Hematopoietic multipotent progenitor cell treated with erythropoietin and hydrocortisone succinate and interleukin-3 and kit ligand, for 8 days (in vitro differentiated cells): ENCODE measurements at regions not wholly inside any gene's neighbourhood (a gene's known extent, or its start where the extent isn't known, plus 50 kb on each side); places are given as distances from the start of the nearest gene placed in this dataset.
"Not testable (repeated sequence)": the region's sequence is repeated elsewhere in the genome, so short reads cannot be mapped to it uniquely, and the experiment has no call there.

Experiments
- DNase-seq: peaks from one replicate; pipeline ENCODE4 v3.0.0-alpha.2; 2015

DNA sequence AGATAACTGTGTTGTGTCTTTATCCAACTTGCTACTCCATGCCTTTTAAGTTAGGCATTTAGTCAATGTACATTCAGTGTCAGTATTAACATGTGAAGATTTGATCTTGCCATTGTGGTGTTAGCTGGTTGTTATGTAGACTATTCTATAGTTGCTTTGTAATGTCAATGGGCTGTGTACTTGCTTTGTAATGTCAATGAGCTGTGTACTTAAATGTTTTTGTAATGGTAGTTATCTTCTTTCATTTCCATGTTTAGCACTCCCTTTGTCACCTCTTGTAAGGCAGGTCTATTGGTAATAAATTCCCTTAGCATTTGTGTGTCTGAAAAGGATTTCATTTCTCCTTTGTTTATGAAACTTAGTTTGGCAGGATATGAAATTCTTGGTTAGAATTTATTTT is 53.4 kb downstream of the MC4R start:
- no peak for DNase-seq

- DNase-seq, result no peak
Observed at GRCh38 chr18:60311676-60312360, 60.8 kb downstream of the MC4R start.

DNA sequence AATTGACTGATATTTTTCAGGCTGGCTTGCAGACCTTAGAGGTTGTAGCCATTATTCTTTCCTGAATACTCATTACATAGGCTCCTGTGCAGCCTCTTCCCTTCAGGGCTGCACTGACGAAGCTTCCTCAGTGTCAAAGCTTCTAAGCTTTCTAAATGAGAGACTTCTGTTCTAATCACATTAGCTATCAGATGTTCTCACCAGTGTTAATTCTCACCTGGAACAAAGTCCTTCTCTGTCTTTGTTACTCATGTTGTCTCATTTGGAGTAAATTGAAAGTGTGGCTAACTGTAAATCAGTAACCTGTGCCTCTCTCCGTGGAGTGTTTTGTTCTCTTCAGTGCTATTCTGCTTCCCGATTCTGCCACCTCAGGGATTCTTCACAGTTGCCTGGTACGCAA is 76.9 kb downstream of the MC4R start:
- no peak for DNase-seq

DNA sequence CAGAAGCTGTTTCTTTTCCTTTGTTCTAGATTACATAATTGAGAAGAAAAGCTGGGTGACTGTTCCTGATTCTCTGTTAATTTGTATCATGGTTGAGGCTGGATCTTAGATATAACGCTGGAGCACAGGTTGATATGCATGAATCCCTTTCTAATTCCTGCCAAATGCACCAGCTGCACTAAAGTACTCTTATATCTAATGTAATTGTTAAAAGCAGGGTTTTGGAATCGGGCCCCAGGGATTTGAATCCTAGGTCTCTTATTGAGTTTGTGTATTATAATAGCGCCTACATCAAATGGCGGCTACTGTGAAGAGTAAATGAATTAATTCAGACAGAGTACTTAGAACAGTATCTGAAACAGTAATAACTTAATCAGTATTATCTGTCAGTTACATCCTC is 80.4 kb downstream of the MC4R start:
- DNase-seq, result no peak

- DNase-seq, result no peak
Observed at GRCh38 chr18:60279391-60279790, 93.2 kb downstream of the MC4R start.

- no peak for DNase-seq
Observed at GRCh38 chr18:60277855-60278480, 94.6 kb downstream of the MC4R start.

- DNase-seq, result no peak
Observed at GRCh38 chr18:60267391-60268058, 105.0 kb downstream of the MC4R start.

DNA sequence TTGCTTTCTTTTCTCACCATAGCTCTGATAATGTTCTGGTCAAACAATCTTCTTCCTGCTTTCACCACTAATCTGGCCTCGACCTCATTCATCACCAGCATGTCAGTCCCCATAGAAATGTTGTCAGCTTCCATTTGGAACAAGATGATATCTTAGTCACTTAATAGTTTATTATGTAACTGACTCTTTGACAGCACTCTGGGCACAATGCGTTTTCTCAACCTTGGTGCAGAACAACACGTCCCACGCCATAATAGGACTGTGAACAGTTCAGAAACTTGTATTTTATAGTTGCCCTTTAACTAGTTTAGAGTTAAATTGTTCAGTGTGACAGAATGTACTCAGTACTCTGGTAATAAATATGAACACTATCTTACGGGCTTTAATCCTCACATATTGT is 106.0 kb downstream of the MC4R start:
- DNase-seq, result no peak

DNA sequence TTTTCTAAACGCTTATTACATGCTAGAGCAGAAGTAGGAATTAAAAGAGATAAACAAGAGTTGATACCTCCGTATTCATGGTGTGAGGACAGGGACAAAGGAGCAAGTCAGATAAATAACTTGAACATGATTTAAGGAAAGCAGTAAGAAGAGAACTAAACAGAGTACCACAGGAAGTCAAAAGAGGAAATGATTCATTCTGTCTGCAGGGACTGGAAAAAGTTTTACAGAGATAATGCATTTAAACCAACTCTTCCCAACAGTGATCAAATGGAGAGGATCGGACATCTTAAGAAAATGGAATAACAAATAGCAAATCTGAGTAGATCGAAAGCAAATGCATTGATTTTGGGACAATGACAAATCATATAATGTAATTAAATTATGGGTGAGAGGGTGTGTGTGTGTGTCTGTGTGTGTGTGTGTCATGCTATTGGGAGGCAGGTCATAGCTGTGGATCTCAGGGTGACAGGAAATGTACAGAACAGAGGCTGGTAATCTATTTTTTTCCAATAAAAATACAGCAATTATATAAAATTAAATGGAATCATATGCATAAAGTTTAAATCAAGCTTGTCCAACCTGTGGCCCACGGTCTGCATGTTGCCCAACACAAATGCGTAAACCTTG is 113.4 kb downstream of the MC4R start:
- DNase-seq, result no peak

- DNase-seq, result no peak
Observed at GRCh38 chr18:60249388-60249787, 123.2 kb downstream of the MC4R start.

DNA sequence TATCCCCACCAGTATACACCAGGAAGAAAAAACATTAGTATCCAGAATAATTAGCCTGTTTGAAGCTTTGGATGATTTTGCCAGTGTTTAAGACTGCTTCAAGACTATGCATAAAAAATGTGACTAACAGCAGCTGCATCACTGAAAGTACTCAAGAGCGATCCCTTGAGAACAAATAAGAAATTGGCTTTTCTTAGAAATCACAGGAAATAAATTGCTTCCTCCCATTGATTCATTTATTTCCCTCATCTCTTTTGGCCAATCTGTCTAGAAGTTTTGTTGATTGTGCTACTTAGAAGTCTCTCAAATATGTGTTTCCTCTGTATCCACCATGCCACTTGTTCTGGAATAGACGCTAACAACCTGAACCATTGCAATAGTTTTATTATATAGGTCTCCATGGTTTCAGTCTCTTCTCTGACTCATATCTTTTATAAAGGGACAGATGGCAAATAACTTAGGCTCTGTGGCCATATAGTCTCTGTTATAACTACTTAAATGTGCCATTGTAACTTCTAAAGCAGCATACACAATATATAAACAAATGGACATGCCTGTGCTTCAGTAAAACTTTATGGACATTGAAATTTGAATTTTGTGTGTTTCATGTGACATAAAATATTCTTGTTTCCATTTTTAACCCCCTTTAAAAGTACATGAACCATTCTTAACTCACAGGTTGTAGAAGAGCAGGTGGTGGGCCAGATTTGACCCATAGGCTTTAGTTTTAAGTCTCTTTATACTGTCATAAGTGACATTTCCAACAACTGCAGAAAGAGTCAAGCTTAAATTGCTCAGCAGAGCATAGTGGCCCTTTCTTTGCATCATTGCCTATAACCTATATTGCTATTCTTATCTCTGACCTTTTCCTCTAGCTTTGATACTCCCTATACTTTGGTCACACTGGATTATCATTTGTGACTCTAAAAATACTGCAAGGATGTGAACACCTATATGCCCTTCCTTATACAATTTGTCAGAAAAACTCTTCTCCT is 123.9 kb downstream of the MC4R start:
- no peak for DNase-seq

DNA sequence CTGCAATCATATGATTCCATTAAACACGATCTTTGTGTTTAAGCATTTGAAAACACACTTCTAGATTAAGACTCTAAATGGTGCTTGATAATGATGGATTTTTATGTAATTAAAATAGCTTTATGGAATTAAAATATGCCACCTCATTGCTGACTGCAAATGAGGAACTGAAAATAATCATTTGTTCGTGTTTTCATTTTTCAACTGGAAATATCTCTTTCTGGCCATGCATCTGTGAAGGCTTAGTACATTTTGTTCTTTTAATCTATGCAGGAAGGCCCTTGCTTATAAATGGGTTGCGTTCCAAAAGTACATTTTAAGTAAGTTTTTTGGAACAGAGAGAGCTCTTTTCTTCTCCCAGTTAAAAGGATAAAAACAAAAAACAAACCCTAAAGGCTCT is 125.5 kb downstream of the MC4R start:
- DNase-seq, result no peak

DNA sequence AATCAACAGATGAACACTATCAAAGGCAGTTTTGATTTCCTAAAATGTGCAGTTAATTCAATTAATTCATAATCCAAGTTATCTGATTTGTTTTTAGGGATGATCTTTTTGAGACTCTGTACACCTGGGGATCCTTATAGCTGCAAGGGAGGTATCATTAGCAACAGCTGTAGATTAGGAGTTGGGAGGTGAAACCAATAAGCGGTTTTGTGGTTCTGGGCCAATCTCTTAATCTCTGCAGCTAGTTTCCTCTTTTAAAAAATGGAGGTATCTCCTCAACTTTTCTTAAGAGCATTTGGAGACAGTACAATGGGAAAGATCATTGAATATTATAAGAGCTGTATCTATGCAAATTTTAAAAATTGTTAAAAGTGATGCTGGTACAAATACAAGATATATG is 126.0 kb downstream of the MC4R start:
- DNase-seq, result no peak

DNA sequence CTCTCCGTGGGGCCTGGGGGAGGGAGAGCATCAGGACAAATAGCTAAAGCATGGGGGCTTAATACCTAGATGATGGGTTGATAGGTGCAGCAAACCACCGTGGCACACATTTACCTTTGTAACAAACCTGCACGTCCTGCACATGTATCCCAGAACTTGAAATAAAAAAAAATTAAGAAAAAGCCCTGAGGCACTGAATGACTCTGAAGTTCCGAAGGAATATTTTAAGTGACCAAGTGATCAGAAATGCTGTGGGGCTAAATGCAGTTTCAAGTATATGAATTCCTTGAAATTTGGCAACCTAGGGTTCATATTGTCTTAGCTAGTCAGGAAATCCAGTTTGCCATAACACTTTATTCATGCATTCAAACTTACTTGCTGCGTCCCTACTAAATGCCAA is 127.5 kb downstream of the MC4R start:
- DNase-seq, result no peak

GRCh38 chr18:60239024-60239710 is 133.4 kb downstream of the MC4R start:
- not testable (repeated sequence) for DNase-seq

DNA sequence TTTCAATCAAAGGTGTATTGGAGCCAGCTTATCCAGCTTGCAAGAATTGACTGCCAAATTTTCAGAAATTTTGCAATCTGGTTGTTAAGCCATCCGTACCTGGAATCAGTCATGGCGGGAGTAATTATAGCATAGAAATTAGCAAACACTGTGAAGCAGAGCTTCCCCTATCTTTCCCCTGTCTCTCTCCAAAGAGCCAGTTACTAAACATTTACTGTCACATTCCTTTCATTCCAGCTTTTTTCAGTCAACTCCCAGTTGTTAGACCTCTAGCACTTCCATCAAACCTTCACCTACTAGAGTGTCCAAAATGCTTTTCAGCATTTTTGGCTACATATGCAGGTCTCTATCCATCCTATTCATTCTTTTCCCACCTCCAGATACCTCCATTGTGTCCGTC is 137.4 kb downstream of the MC4R start:
- no peak for DNase-seq

DNA sequence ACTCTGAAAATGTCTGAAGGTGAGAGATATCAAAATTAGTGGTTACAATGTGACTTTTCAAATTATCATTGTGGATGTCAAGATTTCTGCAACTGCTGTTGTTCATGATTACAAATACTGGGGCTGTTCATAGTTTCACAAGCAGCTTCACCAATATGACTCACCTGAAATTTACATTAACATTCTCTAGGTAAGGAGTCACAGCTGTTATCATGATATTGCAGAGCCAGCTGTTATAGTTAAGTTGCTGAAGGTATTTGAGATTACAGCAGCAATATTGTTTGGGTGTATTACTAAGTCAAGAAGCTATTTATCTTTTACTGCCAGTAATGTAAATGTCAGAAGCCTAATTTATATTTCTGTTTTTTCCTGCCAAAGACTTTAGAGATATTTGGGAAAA is 140.0 kb downstream of the MC4R start:
- no peak for DNase-seq

DNA sequence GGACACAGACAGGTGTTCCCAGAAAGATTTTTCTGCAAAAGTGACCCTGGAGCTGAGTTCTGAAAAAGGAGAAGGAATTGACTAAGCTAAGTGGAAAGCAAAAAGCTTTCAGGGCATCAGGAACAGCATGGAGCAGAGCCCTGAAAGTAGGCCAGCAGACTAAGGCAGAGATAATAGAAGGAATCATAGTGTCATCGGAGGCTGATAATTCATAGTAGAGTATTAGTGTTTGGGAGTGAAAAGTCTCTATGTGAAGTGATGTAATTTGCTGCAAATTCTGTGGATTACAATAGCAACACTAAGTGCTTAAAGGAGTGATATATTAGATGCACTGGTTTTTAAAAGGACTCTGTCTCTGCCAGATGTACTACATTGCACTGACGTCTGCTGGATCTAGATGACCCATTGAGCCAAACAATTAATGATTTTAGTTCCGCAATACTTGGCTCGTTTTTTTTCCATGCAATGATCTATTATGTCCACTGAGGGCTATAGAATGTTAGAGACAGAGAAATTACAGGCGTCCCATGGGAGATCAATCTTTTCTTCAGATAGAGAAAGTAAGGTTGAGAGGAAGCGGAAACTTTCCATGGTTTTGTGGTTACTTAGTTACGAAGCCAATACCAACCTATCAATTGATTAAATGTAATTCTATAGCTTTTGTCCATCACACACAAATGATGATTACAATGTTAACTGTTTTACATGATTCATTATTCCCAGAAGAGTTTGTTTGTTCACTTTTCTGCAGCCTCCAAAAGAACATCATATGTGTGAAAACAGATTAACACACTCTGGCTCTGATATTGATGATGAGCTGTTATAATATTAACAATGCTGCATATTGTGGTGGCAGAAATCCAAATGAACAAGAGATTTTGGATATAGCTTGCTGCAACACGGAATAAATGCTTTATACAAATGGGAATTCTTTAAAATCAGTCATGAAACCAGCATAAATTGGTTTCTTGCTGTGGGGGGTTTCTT is 143.7 kb downstream of the MC4R start:
- DNase-seq, result no peak

GRCh38 chr18:60215432-60215831 is 157.1 kb downstream of the MC4R start:
- DNase-seq, result no peak

GRCh38 chr18:60209042-60209441 is 163.5 kb downstream of the MC4R start:
- DNase-seq, result no peak

DNA sequence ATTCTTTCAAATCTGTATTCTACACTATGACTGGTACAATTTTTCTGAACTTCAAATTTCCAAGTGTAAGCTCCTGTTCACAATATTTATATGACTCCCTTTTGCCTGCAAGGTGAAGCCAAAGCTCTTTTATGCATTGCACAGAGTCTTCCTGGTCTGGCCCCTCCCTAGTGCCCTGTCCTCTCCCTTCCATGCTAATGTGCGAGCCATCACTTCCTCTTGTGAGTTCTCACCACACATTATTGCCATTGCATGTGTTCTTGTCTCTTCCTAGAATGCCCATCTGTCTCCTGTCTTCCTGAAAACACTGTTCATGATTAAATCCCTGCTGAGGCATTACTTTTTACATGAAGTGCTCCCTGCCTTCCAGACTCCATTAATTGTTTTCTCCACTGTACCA is 169.9 kb downstream of the MC4R start:
- DNase-seq, result no peak
